Stimulated activated naive CD8-positive, alpha-beta T cell treated with anti-CD3 and anti-CD28 coated beads, Interleukin-15, Interleukin-2, amounts not matched to agents 100 ng/mL and 50 ng/mL, for 24 hours (primary cell): ENCODE measurements at regions not wholly inside any gene's neighbourhood (a gene's known extent, or its start where the extent isn't known, plus 50 kb on each side); places are given as distances from the start of the nearest gene placed in this dataset.

Experiments used
- H3K27ac Mint-ChIP-seq: one replicate; pipeline ENCODE4 v1.8.0; 2021; ENCODE audit warnings: mild to moderate bottlenecking, mixed read lengths
- H3K27me3 Mint-ChIP-seq: one replicate; pipeline ENCODE4 v1.8.0; 2021; ENCODE audit warnings: mixed read lengths
- H3K36me3 Mint-ChIP-seq: one replicate; pipeline ENCODE4 v1.8.0; 2021; ENCODE audit warnings: low read depth, mixed read lengths
- H3K4me1 Mint-ChIP-seq: one replicate; pipeline ENCODE4 v1.8.0; 2021; ENCODE audit warnings: low read depth, mixed read lengths
- H3K4me3 Mint-ChIP-seq: one replicate; pipeline ENCODE4 v1.8.0; 2021; ENCODE audit warnings: mild to moderate bottlenecking, mixed read lengths
- H3K9me3 Mint-ChIP-seq: one replicate; pipeline ENCODE4 v1.8.0; 2021; ENCODE audit warnings: mixed read lengths

- no peaks in the 10 kb centered on the region for H3K36me3 Mint-ChIP-seq
- H3K27me3 Mint-ChIP-seq, result no peaks in the 10 kb centered on the region
- no peak overlapping the region for H3K27ac Mint-ChIP-seq
- peaks cover 3% of the 10 kb centered on the region for H3K9me3 Mint-ChIP-seq
- no peak overlapping the region for H3K4me3 Mint-ChIP-seq
- H3K4me1 Mint-ChIP-seq, result no peaks in the 10 kb centered on the region
Observed at GRCh38 chr20:41879123-41879522, 260.9 kb upstream of the CHD6 start.

GRCh38 chr20:41877911-41878310, 259.7 kb upstream of the CHD6 start:
- no peaks in the 10 kb centered on the region for H3K36me3 Mint-ChIP-seq
- no peaks in the 10 kb centered on the region for H3K27me3 Mint-ChIP-seq
- peaks cover 1% of the 10 kb centered on the region for H3K9me3 Mint-ChIP-seq
- H3K4me3 Mint-ChIP-seq, result no peak overlapping the region
- no peaks in the 10 kb centered on the region for H3K4me1 Mint-ChIP-seq
- no peak overlapping the region for H3K27ac Mint-ChIP-seq

DNA sequence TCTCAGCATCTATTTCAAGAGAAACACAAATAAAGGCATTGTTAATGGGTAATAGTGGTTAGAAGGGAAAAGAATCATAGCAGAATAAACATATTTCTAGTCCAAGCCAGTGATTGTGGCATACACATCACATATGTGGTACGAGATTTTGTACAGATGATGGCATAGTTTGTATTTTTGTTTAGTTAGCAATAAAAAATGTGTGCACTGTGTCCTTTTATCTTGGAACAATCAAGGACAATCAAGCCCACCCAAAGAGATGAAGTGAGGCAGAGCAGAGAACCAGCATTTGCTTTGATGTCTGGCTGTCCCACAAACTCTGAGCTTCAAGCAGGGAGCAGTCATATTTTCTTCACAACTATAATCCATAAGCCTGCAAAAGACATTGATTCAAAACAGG, 256.5 kb upstream of the CHD6 start:
- Mint-ChIP-seq H3K27me3 (no peaks in the 10 kb centered on the region), H3K4me3 (no peak overlapping the region), H3K9me3 (no peaks in the 10 kb centered on the region), H3K36me3 (no peaks in the 10 kb centered on the region), H3K27ac (no peak overlapping the region), H3K4me1 (no peaks in the 10 kb centered on the region)

- H3K27me3 Mint-ChIP-seq, result no peaks in the 10 kb centered on the region
- no peak overlapping the region for H3K4me3 Mint-ChIP-seq
- H3K27ac Mint-ChIP-seq, result no peak overlapping the region
- H3K4me1 Mint-ChIP-seq, result no peaks in the 10 kb centered on the region
- no peaks in the 10 kb centered on the region for H3K9me3 Mint-ChIP-seq
- no peaks in the 10 kb centered on the region for H3K36me3 Mint-ChIP-seq
Observed at GRCh38 chr20:41872930-41873329, 254.8 kb upstream of the CHD6 start.

GRCh38 chr20:41870869-41871462, 252.8 kb upstream of the CHD6 start:
- H3K4me3 Mint-ChIP-seq, result no peak overlapping the region
- no peak overlapping the region for H3K27ac Mint-ChIP-seq
- no peaks in the 10 kb centered on the region for H3K9me3 Mint-ChIP-seq
- no peaks in the 10 kb centered on the region for H3K4me1 Mint-ChIP-seq
- no peaks in the 10 kb centered on the region for H3K27me3 Mint-ChIP-seq
- H3K36me3 Mint-ChIP-seq, result no peaks in the 10 kb centered on the region

- Mint-ChIP-seq H3K27ac (no peak overlapping the region), H3K9me3 (no peaks in the 10 kb centered on the region), H3K36me3 (no peaks in the 10 kb centered on the region), H3K4me1 (no peaks in the 10 kb centered on the region), H3K27me3 (no peaks in the 10 kb centered on the region), H3K4me3 (no peak overlapping the region)
Observed at GRCh38 chr20:41869261-41869660, 251.1 kb upstream of the CHD6 start.

GRCh38 chr20:41865938-41866337, 247.8 kb upstream of the CHD6 start:
- Mint-ChIP-seq H3K36me3 (no peaks in the 10 kb centered on the region), H3K4me1 (no peaks in the 10 kb centered on the region), H3K9me3 (no peaks in the 10 kb centered on the region), H3K4me3 (no peak overlapping the region), H3K27ac (no peak overlapping the region), H3K27me3 (no peaks in the 10 kb centered on the region)

DNA sequence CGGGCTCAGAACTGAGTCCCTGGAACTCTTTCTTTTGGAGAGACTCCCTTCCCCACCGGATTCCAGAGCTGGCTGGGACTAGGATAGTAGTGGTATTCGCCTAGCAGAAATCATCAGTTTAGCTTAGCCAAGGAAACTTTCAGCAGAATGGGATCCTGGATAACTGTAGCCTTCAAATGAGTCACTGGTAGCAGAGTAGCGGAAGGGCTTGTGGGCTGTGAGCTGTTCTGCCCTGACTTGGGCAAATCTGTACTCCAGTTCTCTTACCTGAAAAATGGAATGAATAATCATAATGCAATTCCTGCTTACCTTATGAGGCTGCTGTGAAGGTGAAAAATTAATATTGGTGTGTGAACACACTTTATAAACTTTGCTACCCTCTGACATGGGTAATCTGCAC, 244.3 kb upstream of the CHD6 start:
- Mint-ChIP-seq H3K4me1 (no peaks in the 10 kb centered on the region), H3K4me3 (no peak overlapping the region), H3K27me3 (no peaks in the 10 kb centered on the region), H3K9me3 (no peaks in the 10 kb centered on the region), H3K36me3 (no peaks in the 10 kb centered on the region), H3K27ac (no peak overlapping the region)

DNA sequence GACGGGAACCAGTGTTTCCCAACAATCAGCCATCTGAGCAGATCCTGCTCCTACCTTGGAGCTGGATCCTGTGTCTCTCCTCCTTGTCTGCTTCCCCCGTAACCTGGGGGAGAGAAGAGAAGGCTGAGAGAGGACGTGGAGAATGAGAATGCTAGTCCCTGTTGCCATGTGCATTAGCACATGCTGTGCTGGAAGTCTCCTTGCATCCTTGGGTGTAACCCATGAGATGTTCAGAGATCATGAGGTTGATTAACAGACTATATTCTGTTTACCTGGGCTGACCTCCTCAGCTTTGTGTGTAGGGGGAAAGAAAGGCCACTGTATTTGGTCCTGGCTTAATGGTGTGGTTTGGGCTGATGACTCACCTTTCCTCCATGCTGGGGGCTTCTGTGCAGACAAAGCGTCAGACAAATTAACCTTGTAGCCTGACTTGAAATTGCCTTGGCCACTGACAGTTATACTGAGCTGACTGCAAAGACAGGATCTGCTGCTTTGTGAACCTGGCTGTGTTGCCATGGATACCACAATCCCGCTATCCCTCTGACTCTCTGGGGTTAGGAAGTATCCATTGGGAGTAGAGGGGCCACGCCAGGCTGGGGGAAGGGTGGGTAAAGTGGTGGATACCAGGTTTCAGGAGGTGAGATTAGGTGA, 243.7 kb upstream of the CHD6 start:
- Mint-ChIP-seq H3K27me3 (no peaks in the 10 kb centered on the region), H3K9me3 (peaks cover 2% of the 10 kb centered on the region), H3K4me1 (no peaks in the 10 kb centered on the region), H3K4me3 (no peak overlapping the region), H3K27ac (no peak overlapping the region), H3K36me3 (no peaks in the 10 kb centered on the region)

- peaks cover 15% of the 10 kb centered on the region for H3K27me3 Mint-ChIP-seq
- H3K9me3 Mint-ChIP-seq, result peaks cover 4% of the 10 kb centered on the region
- H3K4me3 Mint-ChIP-seq, result no peak overlapping the region
- no peaks in the 10 kb centered on the region for H3K4me1 Mint-ChIP-seq
- no peaks in the 10 kb centered on the region for H3K36me3 Mint-ChIP-seq
- no peak overlapping the region for H3K27ac Mint-ChIP-seq
Observed at GRCh38 chr20:41854765-41855164, 236.6 kb upstream of the CHD6 start.

DNA sequence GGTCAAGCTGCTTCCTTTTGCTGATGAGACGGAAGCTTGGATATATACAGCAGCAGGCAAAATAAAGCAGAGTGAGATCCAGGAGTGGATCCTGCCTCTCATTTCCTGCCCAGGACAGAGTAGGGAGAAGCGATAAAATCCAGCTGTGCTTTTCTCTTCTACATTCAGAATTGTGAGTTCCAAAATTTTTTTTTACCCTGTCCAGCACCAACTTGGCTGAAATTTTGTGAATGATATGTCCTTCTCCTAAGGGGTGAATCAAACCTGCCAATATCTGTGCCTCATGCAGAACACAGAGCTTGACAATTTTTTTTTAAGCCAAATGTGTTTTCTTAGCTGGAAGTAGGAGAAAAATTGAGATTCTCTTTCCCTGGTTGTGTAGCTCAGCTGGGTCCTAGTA, 235.6 kb upstream of the CHD6 start:
- Mint-ChIP-seq H3K27me3 (peaks cover 15% of the 10 kb centered on the region), H3K4me3 (no peak overlapping the region), H3K9me3 (peaks cover 4% of the 10 kb centered on the region), H3K36me3 (no peaks in the 10 kb centered on the region), H3K27ac (no peak overlapping the region), H3K4me1 (no peaks in the 10 kb centered on the region)

DNA sequence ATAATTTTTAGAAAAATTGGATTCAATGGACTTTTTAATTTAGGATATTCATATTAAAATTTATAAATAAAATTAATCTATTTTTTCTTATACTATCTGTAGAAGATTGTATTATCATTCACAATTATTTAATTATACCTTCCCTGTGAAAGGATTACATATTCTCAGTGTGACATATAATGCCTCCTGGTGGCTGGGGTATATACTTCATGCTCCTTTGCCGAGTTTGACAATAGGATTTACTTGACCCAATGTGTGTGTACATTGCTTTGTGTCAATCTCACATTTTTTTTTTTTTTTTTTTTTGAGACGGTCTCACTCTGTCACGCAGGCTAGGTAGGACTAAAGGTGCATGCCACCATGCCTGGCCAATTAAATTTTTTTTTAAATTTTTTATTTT, 230.0 kb upstream of the CHD6 start:
- Mint-ChIP-seq H3K27me3 (peaks cover under 1% of the 10 kb centered on the region), H3K9me3 (no peaks in the 10 kb centered on the region), H3K36me3 (no peaks in the 10 kb centered on the region), H3K4me3 (no peak overlapping the region), H3K27ac (no peak overlapping the region), H3K4me1 (no peaks in the 10 kb centered on the region)

- Mint-ChIP-seq H3K27ac (no peak overlapping the region), H3K4me3 (no peak overlapping the region), H3K36me3 (no peaks in the 10 kb centered on the region)
Observed at GRCh38 chr20:41837669-41838224, 219.6 kb upstream of the CHD6 start.

DNA sequence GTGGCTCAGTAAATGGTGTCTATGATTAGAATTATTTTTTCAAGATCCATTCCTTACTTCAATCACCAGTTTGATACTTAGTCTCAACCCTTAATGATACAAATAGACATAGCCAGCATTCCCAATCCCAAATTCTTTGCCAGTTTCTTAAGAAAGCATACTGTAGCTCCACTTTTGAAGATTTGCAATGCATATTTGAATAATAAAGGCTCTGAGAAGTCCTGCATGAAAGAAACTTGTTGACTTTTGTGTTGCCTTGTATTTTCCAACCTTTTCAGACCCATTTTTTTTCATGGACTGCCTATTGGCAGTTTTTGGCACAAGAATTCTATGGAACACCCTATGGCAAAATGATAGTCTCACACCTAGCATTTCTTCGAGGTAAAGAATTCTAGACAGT, 215.6 kb upstream of the CHD6 start:
- no peaks in the 10 kb centered on the region for H3K36me3 Mint-ChIP-seq
- H3K27ac Mint-ChIP-seq, result no peak overlapping the region
- H3K27me3 Mint-ChIP-seq, result peaks cover 11% of the 10 kb centered on the region
- no peaks in the 10 kb centered on the region for H3K4me1 Mint-ChIP-seq
- H3K9me3 Mint-ChIP-seq, result no peaks in the 10 kb centered on the region
- no peak overlapping the region for H3K4me3 Mint-ChIP-seq

More at GRCh38 chr20:41837669-41838224, 219.6 kb upstream of the CHD6 start:
- H3K9me3 Mint-ChIP-seq, result no peaks in the 10 kb centered on the region
- H3K27me3 Mint-ChIP-seq, result peaks cover 20% of the 10 kb centered on the region
- H3K4me1 Mint-ChIP-seq, result no peaks in the 10 kb centered on the region

- Mint-ChIP-seq H3K36me3 (no peaks in the 10 kb centered on the region), H3K27me3 (peaks cover 11% of the 10 kb centered on the region), H3K9me3 (no peaks in the 10 kb centered on the region), H3K4me1 (no peaks in the 10 kb centered on the region), H3K4me3 (no peak overlapping the region), H3K27ac (no peak overlapping the region)
Observed at GRCh38 chr20:41830702-41831101, 212.5 kb upstream of the CHD6 start.

- Mint-ChIP-seq H3K36me3 (no peaks in the 10 kb centered on the region), H3K27ac (no peak overlapping the region), H3K9me3 (no peaks in the 10 kb centered on the region), H3K27me3 (peaks cover 9% of the 10 kb centered on the region), H3K4me3 (no peak overlapping the region), H3K4me1 (no peaks in the 10 kb centered on the region)
Observed at GRCh38 chr20:41819436-41819835, 201.3 kb upstream of the CHD6 start.
